Right lobe of liver (tissue), 6 donors: ENCODE measurements at regions not wholly inside any gene's neighbourhood (a gene's known extent, or its start where the extent isn't known, plus 50 kb on each side); places are given as distances from the start of the nearest gene placed in this dataset.

Source experiments
- ATAC-seq, 4 donors: fragments of 200-7000 bp; cut with Tn5 transposase; one replicate each; pipeline ENCODE4 v1.9.1; 2020; ENCODE audit warnings: mild to moderate bottlenecking in 4 of 4, moderate library complexity in 4 of 4
- DNase-seq, 3 donors: peaks; one replicate each; pipeline ENCODE4 v3.0.0-alpha.2; 2020
- H3K27ac ChIP-seq, 3 donors: fragments of 200-600 bp; one replicate each; pipeline ENCODE4 v1.8.0; 2022
- H3K27me3 ChIP-seq, 2 donors: fragments of 200-600 bp; one replicate each; pipeline ENCODE4 v1.8.0; 2022
- H3K36me3 ChIP-seq, 4 donors: fragments of 200-600 bp; sonication (generic) in 1 of 4; one replicate each; pipeline versions ENCODE4 v1.5.1 to v1.8.0; 2017 to 2022; ENCODE audit warnings: control low read depth in 1 of 4
- H3K4me1 ChIP-seq, 4 donors: fragments of 200-600 bp; sonication (generic) in 1 of 4; one replicate each; pipeline versions ENCODE4 v1.5.1 to v1.8.0; 2017 to 2022; ENCODE audit warnings: control low read depth in 1 of 4
- H3K4me3 ChIP-seq, 3 donors: fragments of 200-600 bp; one replicate each; pipeline ENCODE4 v1.8.0; 2022
- H3K9me3 ChIP-seq, 4 donors: fragments of 200-600 bp; sonication (generic) in 1 of 4; one replicate each; pipeline versions ENCODE4 v1.5.1 to v1.8.0; 2017 to 2022; ENCODE audit warnings: control low read depth in 1 of 4
- CTCF ChIP-seq, 4 donors: fragments of 200-600 bp in 3 of 4; fragments of 450-650 bp in 1 of 4; IDR thresholded peaks; one replicate each; pipeline versions ENCODE4 v1.5.1 to v1.8.0; 2016 to 2022; ENCODE audit warnings: antibody characterized with exemption in 4 of 4, mild to moderate bottlenecking in 2 of 4
- POLR2A ChIP-seq: fragments of 450-650 bp; IDR thresholded peaks from one replicate; pipeline ENCODE4 v1.6.1; 2017; ENCODE audit warnings: antibody characterized with exemption, mild to moderate bottlenecking
- WGBS: methylation state at CpG from one replicate; pipeline ENCODE4 v1.1.6; 2018; ENCODE audit warnings: low coverage, low lambda C conversion rate; ENCODE audit not compliant: insufficient coverage; ENCODE audit errors: missing lambda C conversion rate; 5-methylcytosine and 5-hydroxymethylcytosine counted together
- intact Hi-C, 2 donors: fragments of 100-400 bp; cut with DNase I; formaldehyde crosslinking; loops; one replicate each; pipeline versions ENCODE4 v1.11.2 to v1.14.1; 2022
- donor health status: DM: no; HTN: yes; CAD: no.
- donor health status: DM: no; HTN: no; CAD: no.
- donor health status: DM: no; HTN: no; CAD: no.
- donor health status: DM: no; HTN: yes; CAD: no.
- donor health status: DM: no; HTN: yes; CAD: no.

- no peaks in the 10 kb centered on the region for H3K36me3 ChIP-seq
- no peaks in the 10 kb centered on the region for H3K27me3 ChIP-seq
- ATAC-seq (no peak), DNase-seq (no peak)
- H3K9me3 ChIP-seq = no peaks in the 10 kb centered on the region
- WGBS = 96% methylated on average over 5 of the region's 5 CpGs
- TF ChIP-seq POLR2A (no peak), CTCF (IDR thresholded peaks at IDR 0.05) (no peak)
- H3K4me1 ChIP-seq = peaks cover 0 to 7% (median 3%) of the 10 kb centered on the region in 4 donors
- intact Hi-C loops = no loop called here
- no peak overlapping the region for H3K27ac ChIP-seq
- no peak overlapping the region for H3K4me3 ChIP-seq
These were observed 482.4 kb upstream of the CAMK1G start for GRCh38 chr1:209101106-209101505.

GRCh38 chr1:209102120-209102519 is 481.4 kb upstream of the CAMK1G start:
- Histone ChIP-seq H3K9me3 (no peaks in the 10 kb centered on the region), H3K36me3 (no peaks in the 10 kb centered on the region), H3K27ac (no peak overlapping the region), H3K4me3 (no peak overlapping the region), H3K4me1 (no peaks in the 10 kb centered on the region), H3K27me3 (no peaks in the 10 kb centered on the region)
- WGBS = 71% methylated on average over 4 of the region's 4 CpGs
- ATAC-seq (no peak), DNase-seq (no peak)
- TF ChIP-seq POLR2A = no peak
- no peak for TF ChIP-seq CTCF (IDR thresholded peaks at IDR 0.05)
- intact Hi-C loops = no loop called here

GRCh38 chr1:209102531-209102930 is 481.0 kb upstream of the CAMK1G start:
- Histone ChIP-seq H3K27me3 (no peaks in the 10 kb centered on the region), H3K36me3 (no peaks in the 10 kb centered on the region), H3K9me3 (no peaks in the 10 kb centered on the region), H3K27ac (no peak overlapping the region), H3K4me3 (no peak overlapping the region), H3K4me1 (no peaks in the 10 kb centered on the region)
- ATAC-seq (no peak), DNase-seq (no peak)
- TF ChIP-seq POLR2A (no peak), CTCF (IDR thresholded peaks at IDR 0.05) (no peak)
- intact Hi-C loops = no loop called here
- 57% methylated on average over 4 of the region's 4 CpGs for WGBS

GRCh38 chr1:209103092-209103491 is 480.4 kb upstream of the CAMK1G start:
- no peak for TF ChIP-seq CTCF (IDR thresholded peaks at IDR 0.05)
- TF ChIP-seq POLR2A = no peak
- H3K4me1 ChIP-seq = no peaks in the 10 kb centered on the region
- no peaks in the 10 kb centered on the region for H3K9me3 ChIP-seq
- H3K27me3 ChIP-seq = no peaks in the 10 kb centered on the region
- ATAC-seq (no peak), DNase-seq (no peak)
- WGBS = 29% methylated on average over 4 of the region's 4 CpGs
- H3K4me3 ChIP-seq = no peak overlapping the region
- H3K27ac ChIP-seq = no peak overlapping the region
- H3K36me3 ChIP-seq = no peaks in the 10 kb centered on the region
- intact Hi-C loops = no loop called here

GRCh38 chr1:209104646-209105045 is 478.9 kb upstream of the CAMK1G start:
- intact Hi-C loops = no loop called here
- Histone ChIP-seq H3K36me3 (no peaks in the 10 kb centered on the region), H3K9me3 (no peaks in the 10 kb centered on the region), H3K4me3 (no peak overlapping the region), H3K27ac (no peak overlapping the region), H3K27me3 (no peaks in the 10 kb centered on the region), H3K4me1 (no peaks in the 10 kb centered on the region)
- WGBS = 54% methylated on average over 3 of the region's 3 CpGs
- no peak for DNase-seq
- no peak for ATAC-seq
- TF ChIP-seq POLR2A (no peak), CTCF (IDR thresholded peaks at IDR 0.05) (no peak)
